ENCODE measurements at regions not wholly inside any gene's neighbourhood (a gene's known extent, or its start where the extent isn't known, plus 50 kb on each side); places are given as distances from the start of the nearest gene placed in this dataset.

- H4K20me1 ChIP-seq (replicated peaks; ENCODE audit: control insufficient read depth, extremely low read depth, insufficient read depth, low read length) = no peaks in the 10 kb centered on the region
- dilution Hi-C loops (cut with MboI; ENCODE audit: extremely low pct_ligation_motif_present, low sequenced_read_pairs) = no loop called here
- no peak overlapping the region for H3K4me2 ChIP-seq (ENCODE audit: insufficient read depth, low read length)
- DNase-seq (ENCODE audit: low read depth, low spot score) (no peak), FAIRE-seq (no peak)
- H3K36me3 ChIP-seq (ENCODE audit: control insufficient read depth in 2 of 2, extremely low read depth in 1 of 2, insufficient read depth in 2 of 2, low read length in 2 of 2) = no peaks in the 10 kb centered on the region
- TF ChIP-seq GATA2 (IDR thresholded peaks at IDR 0.05; ENCODE audit: insufficient read depth, insufficient read length, low read depth, low read length) (no peak), JUN (IDR thresholded peaks at IDR 0.05; ENCODE audit: borderline replicate concordance, insufficient read depth, insufficient read length, low read depth) (no peak), FOS (IDR thresholded peaks at IDR 0.05; ENCODE audit: borderline replicate concordance, insufficient read depth, low read length) (no peak), POLR2AphosphoS5 (IDR thresholded peaks at IDR 0.05; ENCODE audit: insufficient read depth, low read depth, low read length) (no peak), MYC (IDR thresholded peaks at IDR 0.05; ENCODE audit: low read depth, low read length) (no peak), MAX (IDR thresholded peaks at IDR 0.05; ENCODE audit: insufficient read depth, insufficient read length) (no peak), POLR2A (IDR thresholded peaks at IDR 0.05; ENCODE audit: low read depth, low read length) (no peak), CTCF (IDR thresholded peaks at IDR 0.05; ENCODE audit: extremely low read depth in 1 of 2, insufficient read depth in 1 of 2, low read depth in 1 of 2, low read length in 2 of 2) (no peak), EZH2 (IDR thresholded peaks at IDR 0.05; ENCODE audit: borderline replicate concordance, low read depth, low read length, severe bottlenecking) (no peak)
- intact Hi-C loops (cut with micrococcal nuclease) = no loop called here
- no peak overlapping the region for H3K27ac ChIP-seq (ENCODE audit: insufficient read depth, low read depth, low read length)
- H2AFZ ChIP-seq (ENCODE audit: low read depth, low read length) = no peak overlapping the region
- H3K4me1 ChIP-seq (ENCODE audit: control insufficient read depth, extremely low read depth, insufficient read depth, low read length) = no peaks in the 10 kb centered on the region
- H3K27me3 ChIP-seq (ENCODE audit: control insufficient read depth in 2 of 2, insufficient read depth in 2 of 2, low read length in 2 of 2) = no peaks in the 10 kb centered on the region
- peaks cover 7% of the 10 kb centered on the region for H3K9me3 ChIP-seq (replicated peaks; ENCODE audit: control insufficient read depth, insufficient read depth, low read length)
- POLR2A ChIA-PET = no interaction called here
- no peak overlapping the region for H3K9ac ChIP-seq (replicated peaks; ENCODE audit: extremely low read depth, insufficient read depth, low read length)
- H3K4me3 ChIP-seq (replicated peaks in 1 of 3; ENCODE audit: insufficient read depth in 1 of 3, low read depth in 1 of 3, low read length in 3 of 3) = no peak overlapping the region
- H3K9me1 ChIP-seq (replicated peaks; ENCODE audit: control insufficient read depth, extremely low read depth, insufficient read depth, low read length) = no peaks in the 10 kb centered on the region
- no TSS peak for BruUV-seq (replicated peaks)
- H3K79me2 ChIP-seq (ENCODE audit: control insufficient read depth, insufficient read depth, low read length) = no peaks in the 10 kb centered on the region
- CTCF ChIA-PET = no interaction called here
These were observed 256.1 kb upstream of the SMARCA2 start for GRCh38 chr9:1759009-1759408.

Measured in endothelial cell of umbilical vein (primary cell).